ENCODE measurements at regions not wholly inside any gene's neighbourhood (a gene's known extent, or its start where the extent isn't known, plus 50 kb on each side); places are given as distances from the start of the nearest gene placed in this dataset.

- DNase-seq = no peak
Observed at GRCh38 chr7:21160401-21160800, 267.5 kb upstream of the SP4 start.

- no peak for DNase-seq
Observed at GRCh38 chr7:21167942-21168341, 259.9 kb upstream of the SP4 start.

GRCh38 chr7:21169667-21170580, 258.0 kb upstream of the SP4 start:
- no peak for DNase-seq

GRCh38 chr7:21172800-21173199, 255.1 kb upstream of the SP4 start:
- no peak for DNase-seq

- DNase-seq = no peak
Observed at GRCh38 chr7:21173436-21173835, 254.4 kb upstream of the SP4 start.

- no peak for DNase-seq
Observed at GRCh38 chr7:21175714-21176113, 252.2 kb upstream of the SP4 start.

GRCh38 chr7:21184942-21185652, 242.8 kb upstream of the SP4 start:
- DNase-seq = no peak

GRCh38 chr7:21185653-21186265, 242.1 kb upstream of the SP4 start:
- no peak for DNase-seq

- DNase-seq = no peak
Observed at GRCh38 chr7:21191321-21192073, 236.4 kb upstream of the SP4 start.

- DNase-seq = no peak
Observed at GRCh38 chr7:21192657-21193056, 235.2 kb upstream of the SP4 start.

- DNase-seq = no peak
Observed at GRCh38 chr7:21193895-21194294, 234.0 kb upstream of the SP4 start.

GRCh38 chr7:21194936-21195335, 232.9 kb upstream of the SP4 start:
- DNase-seq = no peak

- DNase-seq = no peak
Observed at GRCh38 chr7:21198921-21199320, 229.0 kb upstream of the SP4 start.

GRCh38 chr7:21200503-21200902, 227.4 kb upstream of the SP4 start:
- no peak for DNase-seq

- no peak for DNase-seq
Observed at GRCh38 chr7:21214657-21215056, 213.2 kb upstream of the SP4 start.

- no peak for DNase-seq
Observed at GRCh38 chr7:21215307-21215706, 212.6 kb upstream of the SP4 start.

- DNase-seq = no peak
Observed at GRCh38 chr7:21217365-21217764, 210.5 kb upstream of the SP4 start.

- no peak for DNase-seq
Observed at GRCh38 chr7:21218155-21218554, 209.7 kb upstream of the SP4 start.

- DNase-seq = no peak
Observed at GRCh38 chr7:21221130-21221529, 206.8 kb upstream of the SP4 start.

GRCh38 chr7:21238400-21239116, 189.3 kb upstream of the SP4 start:
- no peak for DNase-seq

GRCh38 chr7:21243265-21243664, 184.6 kb upstream of the SP4 start:
- no peak for DNase-seq

- no peak for DNase-seq
Observed at GRCh38 chr7:21251151-21251800, 176.6 kb upstream of the SP4 start.

Measured in NCI-H446 treated with DMSO at 0.1 percent for 48 hours (cell line).